CD4-positive, alpha-beta T cell treated with Interferon gamma for 1 hour (primary cell): ENCODE measurements at regions not wholly inside any gene's neighbourhood (a gene's known extent, or its start where the extent isn't known, plus 50 kb on each side); places are given as distances from the start of the nearest gene placed in this dataset.
"Not testable (repeated sequence)": the region's sequence is repeated elsewhere in the genome, so short reads cannot be mapped to it uniquely, and the experiment has no call there.

Experiments used
- DNase-seq: peaks from one replicate; pipeline ENCODE4 v3.0.0-alpha.2; 2020

DNA sequence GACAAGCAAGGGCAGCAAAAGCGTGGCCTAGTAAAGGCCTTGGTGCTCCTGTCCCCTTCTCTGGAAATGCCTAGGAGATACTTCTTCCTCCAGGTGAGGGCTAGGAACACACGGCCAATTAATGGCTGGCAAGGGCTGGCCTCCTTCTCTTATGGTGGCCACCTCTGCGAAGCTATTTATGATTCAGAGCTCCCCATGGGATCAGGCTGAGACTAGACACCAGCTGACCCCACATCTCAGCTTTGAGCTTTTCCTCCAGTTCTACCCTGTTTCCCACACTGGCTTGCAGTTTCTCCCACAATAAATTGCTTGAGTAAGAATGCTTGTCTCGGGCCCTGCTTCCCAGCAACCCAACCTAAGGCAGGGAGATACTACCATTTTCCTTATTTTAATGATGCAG is 53.7 kb downstream of the CAMK2N1 start:
- DNase-seq: no peak

- DNase-seq: no peak
Measured at GRCh38 chr1:20431176-20431460, 54.9 kb downstream of the CAMK2N1 start.

DNA sequence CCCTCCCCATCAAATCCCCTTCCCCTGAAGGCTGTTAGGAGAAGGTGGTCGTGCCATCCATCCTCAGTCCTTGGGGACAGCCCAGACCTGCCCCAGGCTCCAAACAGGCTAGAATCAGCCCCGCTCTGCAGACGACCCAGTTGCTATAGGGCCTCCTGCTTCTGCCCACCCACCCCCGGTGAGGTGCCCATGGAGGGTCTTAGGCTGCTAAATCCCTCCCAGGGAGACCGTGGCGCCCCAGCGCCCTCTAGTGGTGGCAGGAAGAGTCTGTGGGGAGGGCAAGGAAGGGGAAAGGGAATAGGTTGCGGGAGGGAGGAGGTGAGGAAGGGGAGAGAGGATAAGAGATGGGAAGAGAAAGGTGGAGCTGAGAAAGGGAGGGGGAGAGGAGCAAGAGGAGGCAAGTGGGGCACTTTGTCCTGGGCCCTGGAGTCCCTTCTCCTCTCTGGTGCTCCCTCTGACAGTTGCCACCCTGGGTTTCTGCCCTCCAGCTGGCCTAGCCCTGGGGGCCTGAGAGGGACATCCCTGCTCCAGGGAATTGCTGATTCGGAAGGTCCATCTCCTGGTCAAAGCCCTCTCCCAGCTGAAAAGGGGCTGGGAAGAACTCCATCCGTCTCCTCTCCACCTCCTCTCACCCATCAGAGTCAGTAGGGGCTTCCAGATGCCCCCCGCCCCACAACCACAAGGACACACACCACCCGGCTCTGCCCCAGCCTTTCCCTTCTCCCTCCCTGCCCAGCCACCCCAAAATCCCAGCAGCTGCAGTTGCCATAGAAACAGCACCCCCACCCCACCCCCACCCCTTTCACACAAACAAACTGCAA is 55.4 kb downstream of the CAMK2N1 start:
- no peak for DNase-seq

- no peak for DNase-seq
Measured at GRCh38 chr1:20429296-20429695, 56.7 kb downstream of the CAMK2N1 start.

DNA sequence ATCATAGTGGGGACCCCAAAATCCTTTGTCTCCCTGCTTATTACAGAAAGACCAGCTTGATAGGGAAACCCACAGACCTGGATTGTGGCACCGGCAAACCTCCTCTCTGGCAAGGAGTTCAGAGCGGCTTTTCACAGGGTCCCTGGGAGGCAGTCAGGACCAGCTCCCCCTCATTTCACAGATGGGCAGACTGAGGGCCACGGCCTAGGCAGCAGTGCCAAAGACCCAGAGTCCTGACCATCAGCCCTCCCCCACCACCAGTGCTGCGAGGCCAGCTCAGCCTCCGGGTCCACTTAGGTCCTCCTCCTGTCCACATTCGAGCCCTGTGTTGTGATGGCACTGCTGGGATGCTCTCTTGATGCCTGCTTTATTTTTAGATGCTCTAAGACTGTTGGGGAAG is 57.2 kb downstream of the CAMK2N1 start:
- no peak for DNase-seq

DNA sequence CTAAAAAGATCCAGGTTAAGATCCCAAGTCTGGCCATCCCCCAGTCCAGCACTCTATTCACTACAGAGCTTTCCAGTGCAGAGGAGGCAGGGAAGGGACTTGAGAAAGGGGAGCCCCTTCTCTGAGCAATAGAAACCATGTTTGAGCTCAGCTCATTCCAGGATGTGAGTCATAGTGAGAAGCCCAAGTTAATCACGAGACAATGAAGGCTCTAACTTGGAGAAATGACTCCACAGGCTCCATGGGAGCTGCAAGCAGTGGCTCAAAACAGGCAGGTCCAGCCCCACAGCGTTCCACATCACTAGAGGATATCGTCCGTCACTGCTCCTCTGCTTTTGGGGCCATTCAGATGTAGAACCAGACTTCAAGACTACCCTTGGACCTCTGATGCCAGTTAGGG is 59.1 kb downstream of the CAMK2N1 start:
- DNase-seq: no peak

DNA sequence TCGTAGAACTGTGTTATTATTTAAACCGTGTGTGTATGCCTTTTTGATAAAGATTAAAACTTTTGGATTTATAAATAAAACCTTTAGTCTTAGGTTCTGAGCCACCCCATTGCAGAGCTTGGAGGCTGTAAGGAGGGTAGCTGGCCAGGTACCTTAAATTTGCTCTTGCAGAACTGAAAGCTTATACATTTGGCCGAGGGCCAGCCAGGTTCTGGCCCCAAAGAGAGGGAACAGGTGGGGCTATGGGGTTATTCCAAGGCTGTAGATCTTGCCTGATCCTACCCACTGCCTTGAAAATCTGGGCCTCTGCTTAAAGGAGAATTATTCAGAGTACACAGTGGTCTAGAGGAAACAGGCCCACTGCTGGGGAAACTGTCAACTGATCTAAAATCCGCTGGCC is 59.6 kb downstream of the CAMK2N1 start:
- DNase-seq: no peak

- no peak for DNase-seq
Measured at GRCh38 chr1:20425622-20426021, 60.4 kb downstream of the CAMK2N1 start.

DNA sequence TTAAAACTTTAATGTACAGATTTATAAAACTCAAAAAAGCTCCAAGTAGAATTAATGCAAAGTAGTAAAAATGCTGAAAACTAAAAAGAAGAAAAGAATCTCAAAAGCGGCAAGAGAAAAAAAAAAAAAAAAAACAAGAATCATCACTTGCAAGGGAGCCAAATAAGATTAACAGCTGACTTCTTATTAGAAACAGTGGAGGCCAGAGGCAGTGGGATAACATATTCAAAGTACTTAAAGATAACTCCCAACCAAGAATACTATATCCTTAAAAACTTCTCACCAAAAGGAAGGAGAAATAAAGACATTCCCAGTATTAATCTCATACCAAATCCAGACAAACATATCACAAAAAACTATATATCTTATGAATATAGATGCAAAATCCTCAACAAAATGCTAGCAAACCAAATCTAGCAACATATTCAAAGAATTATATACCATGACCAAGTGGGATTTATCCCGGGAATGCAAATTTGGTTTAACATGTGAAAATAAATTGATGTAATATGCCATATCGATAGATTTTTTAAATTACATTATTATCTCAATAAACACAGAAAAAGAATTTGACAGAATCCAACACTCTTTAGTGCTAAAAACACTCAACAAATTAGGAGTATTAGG is 62.7 kb downstream of the CAMK2N1 start:
- DNase-seq: no peak

DNA sequence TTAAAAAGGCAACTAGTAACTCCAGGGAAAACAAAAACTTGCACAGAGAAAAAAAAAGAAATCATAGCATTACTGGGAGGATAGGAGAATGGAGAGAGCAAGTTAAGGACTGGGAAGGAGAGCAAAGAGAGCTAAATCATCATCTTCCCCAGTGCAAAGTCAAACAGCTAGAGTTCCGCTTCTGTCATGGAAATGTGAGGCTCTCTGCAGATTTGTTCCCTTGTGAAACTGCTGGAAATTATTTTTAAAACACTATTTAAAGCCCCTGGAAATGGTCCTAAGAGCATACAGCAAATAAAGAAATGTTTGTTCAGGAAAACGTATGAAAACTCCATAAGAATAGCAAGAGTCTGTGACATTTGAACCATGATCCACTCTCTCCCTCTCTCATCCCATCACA is 64.6 kb downstream of the CAMK2N1 start:
- DNase-seq: no peak

DNA sequence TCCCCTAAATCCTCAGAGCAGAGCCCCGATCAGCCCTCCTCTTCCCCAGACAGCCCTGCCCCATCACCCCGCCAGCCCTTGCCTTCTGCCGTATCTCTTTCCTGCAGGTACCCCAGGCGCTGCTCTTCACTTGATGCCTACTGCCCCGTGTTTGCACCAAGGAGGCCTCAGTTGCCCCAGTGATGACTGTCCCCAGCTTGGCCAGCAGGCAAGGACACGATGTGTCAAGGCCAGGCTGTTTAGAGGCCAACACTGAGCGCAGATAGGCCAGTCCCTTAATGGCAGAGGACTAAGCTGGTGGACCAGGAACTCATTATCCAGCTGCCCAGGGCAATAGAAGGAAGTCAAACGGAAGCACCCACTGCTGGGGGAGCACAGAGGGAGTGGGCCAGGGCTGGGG is 68.4 kb downstream of the CAMK2N1 start:
- DNase-seq: no peak

- no peak for DNase-seq
Measured at GRCh38 chr1:20416706-20417105, 69.3 kb downstream of the CAMK2N1 start.

DNA sequence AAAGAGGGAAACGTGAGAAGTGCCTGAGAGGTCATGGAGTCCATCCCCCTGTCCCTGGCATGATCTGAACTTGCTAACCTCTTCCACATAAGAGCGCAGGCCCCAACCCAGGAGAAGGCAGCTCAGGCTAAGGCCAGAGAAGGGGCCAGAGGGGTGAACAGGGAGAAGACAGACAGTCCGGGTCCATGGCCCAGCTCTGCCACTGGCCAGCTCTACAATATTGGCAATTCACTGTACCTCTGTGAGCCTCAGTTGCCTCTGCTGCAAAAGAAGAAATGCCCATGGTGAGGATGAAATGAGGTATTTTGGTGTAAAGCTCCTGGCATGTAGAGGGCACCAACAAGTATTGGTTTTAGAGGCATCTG is 72.3 kb downstream of the CAMK2N1 start:
- DNase-seq: no peak

DNA sequence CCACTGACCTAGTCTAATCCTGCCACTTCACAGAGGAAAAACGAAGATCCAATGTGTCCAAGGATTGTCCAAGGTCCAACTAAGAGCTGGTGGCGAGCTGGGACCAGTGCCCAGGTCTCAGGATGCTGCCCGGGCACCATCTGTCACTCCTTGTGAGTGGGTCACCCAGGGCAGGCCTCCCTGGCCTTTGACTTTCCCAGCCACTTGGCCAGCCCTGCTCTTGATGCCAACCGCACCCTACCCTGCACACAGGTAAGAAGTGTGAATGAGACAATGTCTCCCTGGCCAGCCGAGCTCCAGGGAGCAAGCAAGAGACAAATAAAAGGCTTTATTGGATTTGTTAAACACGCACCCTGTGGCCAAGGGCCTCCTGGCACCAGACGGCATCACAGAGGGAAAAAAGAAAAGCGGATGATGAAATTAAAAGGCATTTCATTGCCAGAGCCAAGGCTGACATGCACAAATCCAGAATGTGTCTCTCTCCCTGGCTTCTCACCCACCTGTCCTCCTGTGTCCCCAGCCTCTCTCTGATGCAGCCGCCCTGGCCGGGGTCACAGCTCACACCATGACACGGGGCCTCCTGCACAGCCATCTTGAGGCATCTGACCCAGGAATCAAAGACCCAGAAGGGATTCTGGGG is 72.8 kb downstream of the CAMK2N1 start:
- DNase-seq: no peak

DNA sequence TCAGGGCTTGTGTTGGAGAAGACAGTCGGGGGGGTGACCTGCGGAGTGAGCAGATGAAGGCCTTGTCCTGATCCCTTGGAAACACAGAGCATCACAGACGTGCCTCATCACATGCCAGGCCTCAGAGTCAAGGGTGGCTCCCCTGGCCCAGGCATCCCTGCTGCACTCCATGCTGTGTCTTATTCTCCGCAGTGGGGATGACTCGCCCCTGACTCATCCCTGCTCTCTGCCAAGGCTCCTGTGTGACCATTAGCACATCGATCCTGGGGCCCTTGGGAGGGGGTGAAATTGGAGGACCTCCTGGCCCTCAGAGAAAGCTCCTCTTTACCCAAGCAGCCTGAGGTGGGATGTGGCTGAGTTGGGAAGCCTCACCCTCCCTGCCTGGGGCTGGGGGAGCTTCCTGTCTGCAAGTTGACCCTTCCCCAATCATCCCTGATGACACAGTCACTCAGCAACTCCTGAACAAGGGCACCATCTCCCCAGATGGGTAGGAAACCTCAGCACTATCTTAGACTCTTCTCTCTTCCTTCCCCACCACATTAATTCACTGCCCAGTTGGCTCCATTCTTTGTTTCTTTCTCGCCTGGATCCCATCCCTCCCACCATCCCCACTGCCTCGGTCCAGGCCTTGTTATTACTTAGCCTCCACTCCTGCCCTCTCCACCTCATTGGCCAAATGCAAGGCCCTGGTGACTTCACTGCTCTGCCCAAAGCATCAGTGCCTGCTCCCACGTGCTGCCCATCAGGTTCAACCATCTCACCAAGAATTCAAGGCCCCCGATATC is 74.6 kb downstream of the CAMK2N1 start:
- no peak for DNase-seq

DNA sequence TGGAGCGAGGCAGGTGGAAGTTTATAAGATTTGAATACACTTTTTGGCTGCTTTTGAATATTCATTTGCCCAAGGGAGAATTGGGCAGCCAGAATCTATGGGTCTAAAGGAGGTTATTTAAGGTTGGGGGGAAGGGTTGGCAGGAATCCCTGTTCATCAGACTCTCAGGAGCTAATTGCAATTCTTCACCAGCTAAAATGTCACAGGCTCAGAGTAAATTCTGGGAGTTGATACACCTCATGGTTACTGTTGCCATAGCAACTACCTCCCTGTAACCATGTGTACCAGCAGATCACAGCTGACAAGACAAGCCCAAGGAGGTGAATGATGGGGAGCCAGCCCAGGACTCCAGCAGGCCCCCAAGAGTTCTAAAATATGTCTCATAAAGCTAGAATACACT is 75.5 kb downstream of the CAMK2N1 start:
- no peak for DNase-seq

GRCh38 chr1:20409971-20410370 is 76.0 kb downstream of the CAMK2N1 start:
- no peak for DNase-seq

DNA sequence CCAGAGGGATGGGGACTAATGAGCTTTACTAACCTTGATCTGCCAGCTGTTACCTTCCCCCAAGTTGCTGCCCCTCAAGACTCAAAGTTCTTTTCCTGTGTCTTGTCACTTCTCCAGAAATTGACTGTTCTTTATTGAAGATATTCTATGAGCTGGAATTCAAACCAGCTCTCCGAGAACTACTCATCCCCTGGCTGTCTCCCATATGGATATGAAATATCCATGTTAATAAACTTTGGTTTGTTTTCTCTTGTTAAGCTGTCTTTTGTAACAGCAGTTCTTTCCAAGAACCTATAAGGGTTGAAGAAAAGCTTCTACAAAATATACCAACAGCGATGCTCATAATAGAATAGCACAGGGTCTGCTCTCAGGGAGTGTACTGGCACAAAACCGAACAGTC is 77.0 kb downstream of the CAMK2N1 start:
- DNase-seq: no peak

DNA sequence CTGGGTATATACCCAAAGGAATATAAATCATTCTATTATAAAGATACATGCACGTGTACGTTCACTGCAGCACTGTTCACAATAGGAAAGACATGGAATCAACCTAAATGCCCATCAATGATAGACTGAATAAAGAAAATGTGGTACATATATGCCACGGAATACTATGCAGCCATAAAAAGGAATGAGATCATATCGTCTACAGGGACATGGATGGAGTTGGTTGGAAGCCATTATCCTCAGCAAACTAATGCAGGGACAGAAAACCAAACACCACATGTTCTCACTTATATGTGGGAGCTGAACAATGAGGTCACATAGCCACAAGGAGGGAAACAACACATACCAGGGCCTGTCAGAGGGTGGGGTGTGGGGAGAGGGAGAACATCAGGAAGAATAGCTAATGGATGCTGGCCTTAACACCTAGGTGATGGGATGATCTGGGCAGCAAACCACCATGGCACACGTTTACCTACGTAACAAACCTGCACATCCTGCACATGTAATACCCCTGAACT is 77.8 kb downstream of the CAMK2N1 start:
- not testable (repeated sequence) for DNase-seq

- peak; percentile 32 for DNase-seq
Measured at GRCh38 chr1:20405893-20406604, 80.0 kb downstream of the CAMK2N1 start.

GRCh38 chr1:20405051-20405754 is 80.8 kb downstream of the CAMK2N1 start:
- DNase-seq: no peak
